Muscle of arm (tissue), 1 donor: ENCODE measurements at regions not wholly inside any gene's neighbourhood (a gene's known extent, or its start where the extent isn't known, plus 50 kb on each side); places are given as distances from the start of the nearest gene placed in this dataset.
A peak's percentile ranks its signal among the peaks of the same experiment; 100 is the strongest.

Experiments used
- DNase-seq: peaks from one replicate; pipeline ENCODE4 v3.0.0-alpha.2; 2013

DNA sequence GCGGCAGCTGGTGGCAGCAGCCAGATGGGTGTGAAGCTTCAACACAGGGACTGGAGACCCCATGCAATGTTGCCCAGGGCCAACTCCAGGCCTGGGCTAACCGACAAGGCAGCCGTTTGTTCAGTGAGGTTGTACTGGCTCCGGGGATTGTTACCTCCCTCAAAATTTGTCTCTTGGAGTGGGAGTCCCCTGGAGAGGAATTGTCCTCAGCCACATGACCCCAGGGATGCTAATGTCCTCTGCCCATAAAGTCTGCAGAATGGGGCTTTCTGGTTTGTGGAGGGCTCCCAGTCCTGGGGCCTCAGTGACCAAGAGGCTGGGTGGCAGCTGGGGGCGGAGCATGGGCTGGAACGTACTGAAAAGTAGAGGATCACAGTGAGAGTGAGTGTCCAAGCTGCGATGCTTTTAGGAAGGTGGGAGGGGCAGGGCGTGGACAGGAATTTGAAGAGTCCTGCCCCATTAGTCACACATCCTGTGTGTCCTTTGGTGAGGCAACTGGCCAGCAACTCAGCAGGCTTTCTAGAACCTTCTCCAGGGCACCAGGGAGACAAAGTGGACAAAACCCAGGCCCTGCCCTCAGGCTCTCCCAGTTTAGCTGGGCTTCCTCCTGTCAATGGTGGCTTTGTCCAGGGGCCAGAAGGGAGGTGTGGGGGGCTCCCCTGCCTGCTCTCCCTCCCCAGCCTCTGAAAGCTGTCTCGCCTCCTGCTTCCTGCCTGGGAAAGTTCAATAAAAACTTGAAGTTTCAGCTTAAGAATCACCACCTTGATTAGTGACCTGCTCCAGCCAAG lies 114.0 kb downstream of the NSG2 start:
- no peak for DNase-seq

DNA sequence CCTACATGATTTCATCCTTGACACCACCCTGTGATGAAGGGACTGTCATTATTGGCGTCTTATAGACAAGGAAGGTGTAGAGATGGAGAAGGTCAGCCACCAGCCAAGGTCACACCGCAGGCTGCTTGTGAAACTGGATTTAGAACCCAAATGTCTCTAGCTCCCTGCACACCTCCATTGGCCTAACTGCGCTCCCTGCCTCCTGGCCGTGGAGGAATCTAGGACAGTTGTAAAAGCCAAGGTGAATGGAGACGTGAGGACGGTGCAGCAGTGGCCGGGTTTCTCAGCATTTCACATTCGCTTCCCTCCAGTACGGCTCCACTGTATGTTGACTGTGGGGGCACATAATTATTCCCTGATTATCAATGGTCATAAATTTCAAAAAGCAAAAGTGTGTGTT lies 119.9 kb downstream of the NSG2 start:
- no peak for DNase-seq

DNA sequence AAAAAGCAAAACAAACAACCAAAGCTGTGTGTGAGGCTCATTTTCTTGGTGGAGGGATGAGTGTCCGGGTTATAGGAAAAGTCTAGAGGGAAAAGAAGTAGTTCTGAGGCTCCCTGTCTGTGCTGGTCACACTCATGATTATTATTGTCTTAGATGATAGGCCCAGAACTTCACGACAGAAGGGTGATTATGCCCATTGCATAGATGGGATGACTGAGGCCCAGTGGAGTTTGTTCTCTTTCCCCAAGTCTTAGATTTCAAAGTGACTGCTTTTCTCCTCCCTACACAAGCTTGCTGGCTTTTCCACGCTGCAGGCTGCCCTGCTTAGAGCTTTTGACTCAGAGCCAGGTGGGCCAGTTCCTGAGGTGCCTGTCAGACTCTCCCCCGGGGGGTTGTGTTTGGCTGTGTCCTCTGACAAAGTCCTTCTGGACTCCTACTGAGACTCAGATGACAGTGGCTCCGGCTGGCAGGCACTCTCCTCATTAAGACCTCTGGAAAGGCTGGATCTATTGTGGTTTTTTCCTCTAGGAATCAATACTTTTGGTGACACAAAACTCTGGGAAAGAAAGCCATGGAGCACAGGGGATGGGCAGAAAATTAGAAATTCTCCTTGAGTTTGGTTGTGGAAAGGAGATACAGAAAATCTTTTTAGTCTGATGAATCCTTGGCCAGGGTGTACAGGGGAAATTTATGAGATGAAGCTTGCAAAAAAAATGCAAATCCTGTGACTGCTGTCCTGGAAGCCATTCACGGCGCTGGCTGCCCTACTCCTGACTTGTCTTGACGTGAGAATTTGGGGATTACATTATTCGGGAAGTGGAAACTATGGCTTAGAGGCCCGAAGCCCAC lies 120.9 kb downstream of the NSG2 start:
- DNase-seq: peak; percentile 66

DNA sequence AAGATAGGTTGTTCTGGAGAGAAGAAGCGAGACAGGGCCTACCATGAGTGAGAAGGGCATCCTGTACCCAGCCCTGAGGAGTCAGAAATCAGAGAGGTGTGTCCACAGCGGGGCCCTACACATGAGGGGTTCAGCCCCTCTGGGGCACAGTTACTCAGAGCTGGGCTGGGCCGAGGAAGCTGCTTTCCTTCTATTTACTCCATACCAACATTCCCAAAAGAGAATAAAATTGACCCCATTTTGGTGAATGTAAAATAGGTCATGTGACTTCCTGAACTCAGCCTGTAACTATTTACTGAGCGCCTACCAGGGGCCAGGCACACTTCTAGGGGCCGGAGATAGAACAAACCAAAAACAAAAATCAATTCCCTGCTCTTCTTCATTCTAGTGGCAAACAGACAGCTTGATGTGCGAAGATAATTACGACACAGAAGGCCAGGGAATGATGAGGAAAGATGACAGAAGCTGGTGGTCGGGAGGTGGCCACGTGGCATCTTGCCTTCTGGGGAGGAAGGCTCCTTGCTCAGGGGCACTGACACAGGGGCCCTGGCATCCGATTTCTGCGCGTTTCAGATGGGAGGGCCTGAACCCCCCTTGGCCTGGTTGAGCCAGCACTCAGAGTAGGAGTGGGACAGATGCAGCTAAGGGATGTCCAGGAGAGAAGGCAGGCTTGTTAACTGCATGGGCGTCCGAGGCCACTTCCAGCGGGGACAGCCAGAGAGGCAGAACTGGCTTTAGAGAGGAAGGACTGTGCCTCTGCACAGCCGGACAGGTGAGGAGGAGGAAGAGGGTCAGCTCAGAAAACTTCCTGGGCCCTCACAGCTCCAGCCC lies 121.8 kb downstream of the NSG2 start:
- no peak for DNase-seq

DNA sequence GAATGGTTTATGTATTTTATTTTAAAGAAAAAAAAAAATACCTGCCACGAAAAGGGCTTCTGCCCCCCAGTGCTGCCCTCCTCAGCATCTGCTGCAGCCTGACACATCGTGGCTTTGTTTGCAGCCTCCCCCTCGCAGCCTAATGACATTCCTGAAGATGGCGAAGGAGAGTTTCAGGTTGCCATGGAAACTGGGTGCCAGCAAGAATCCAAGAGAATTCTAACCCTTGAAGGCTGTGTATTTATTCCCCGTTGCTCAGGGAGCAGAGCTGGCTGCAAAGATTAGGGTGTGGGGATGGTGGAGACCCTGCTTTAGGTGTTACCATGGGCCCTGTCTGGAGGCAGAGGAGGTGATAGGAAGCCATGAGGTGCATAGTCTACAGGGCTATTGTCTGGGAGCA lies 126.6 kb downstream of the NSG2 start:
- no peak for DNase-seq

DNA sequence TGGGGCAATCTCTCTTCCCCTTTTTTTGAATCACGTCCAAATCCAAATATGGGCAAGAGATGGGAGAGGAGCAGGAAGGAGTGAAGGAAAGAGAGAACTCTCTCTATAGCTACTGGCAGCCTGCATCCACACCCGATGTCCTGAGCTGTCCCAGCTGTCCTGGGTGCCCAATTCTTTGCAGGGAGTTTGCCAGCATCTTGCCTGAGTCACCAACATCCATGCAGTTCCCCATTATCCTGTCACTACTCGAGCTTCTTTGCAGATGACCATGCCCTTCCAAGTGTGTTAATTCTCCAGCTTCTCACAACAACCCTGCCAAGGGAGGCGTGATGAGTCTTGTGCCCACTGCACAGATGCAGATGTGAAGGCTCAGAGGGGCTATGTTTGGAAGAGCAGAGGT lies 127.1 kb downstream of the NSG2 start:
- DNase-seq: no peak

DNA sequence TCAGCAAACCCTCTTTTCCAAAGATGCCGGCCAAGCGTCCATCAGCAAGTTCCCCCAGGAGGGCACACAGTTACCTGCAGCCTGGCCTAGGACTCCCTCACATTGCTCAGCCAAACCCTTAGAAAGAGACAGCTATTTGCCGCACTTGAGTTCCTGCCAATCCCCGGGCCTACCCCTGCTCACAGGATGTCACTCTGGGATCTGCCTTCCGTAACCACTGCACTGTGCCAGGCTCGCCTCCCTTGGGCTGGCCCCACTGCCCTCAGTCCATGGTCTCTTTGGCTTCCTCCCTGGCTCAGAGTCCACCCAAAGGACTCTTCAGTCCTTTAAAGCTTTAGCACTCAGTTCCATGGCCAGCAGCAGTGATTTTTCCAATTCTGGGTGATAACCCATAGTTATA lies 128.3 kb downstream of the NSG2 start:
- no peak for DNase-seq

DNA sequence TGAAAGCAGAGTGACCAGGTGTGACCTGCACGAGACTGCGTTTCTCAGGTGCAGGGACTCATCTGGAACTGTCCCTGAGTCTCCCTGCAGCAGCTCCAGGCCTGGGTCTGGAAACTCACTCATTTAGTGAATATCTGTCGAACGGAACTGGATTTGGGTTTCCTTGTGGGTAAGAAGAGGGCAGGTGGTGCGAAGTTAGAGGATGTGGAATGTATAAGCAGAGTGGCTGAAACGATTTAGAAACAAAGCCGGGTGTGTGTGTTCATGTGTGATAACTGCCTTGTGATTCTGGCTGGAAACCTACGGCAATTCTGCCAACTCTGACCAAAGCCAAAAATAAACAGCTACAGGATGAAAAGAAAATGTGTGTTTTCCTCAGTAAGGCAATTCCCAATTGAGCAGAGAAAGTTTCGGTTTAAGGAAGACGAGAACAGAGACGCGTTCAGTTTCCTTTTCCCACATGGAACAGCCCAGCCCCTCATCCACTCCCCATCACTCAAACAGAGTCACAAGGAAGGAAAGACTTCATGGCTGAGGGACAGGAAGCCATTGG lies 130.3 kb downstream of the NSG2 start:
- DNase-seq: peak; percentile 59

DNA sequence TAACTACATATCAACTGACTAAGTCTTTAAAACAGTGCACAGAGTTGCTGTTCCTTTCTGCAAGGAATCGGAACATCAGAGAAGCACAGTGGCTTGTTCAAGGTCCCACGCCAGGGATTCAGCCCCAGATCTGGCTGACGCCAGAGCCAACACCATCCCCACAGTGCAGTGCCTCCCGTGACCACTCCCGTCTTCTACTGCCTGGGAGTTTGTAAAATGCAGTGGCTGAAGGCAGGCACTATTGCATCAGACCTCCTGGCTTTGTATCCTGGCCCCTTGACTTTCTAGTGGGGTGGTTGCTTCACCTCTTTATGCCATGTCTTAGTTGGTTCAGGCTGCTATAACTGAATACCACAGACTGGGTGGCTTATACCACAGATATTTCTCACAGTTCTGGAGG lies 131.0 kb downstream of the NSG2 start:
- DNase-seq: no peak

DNA sequence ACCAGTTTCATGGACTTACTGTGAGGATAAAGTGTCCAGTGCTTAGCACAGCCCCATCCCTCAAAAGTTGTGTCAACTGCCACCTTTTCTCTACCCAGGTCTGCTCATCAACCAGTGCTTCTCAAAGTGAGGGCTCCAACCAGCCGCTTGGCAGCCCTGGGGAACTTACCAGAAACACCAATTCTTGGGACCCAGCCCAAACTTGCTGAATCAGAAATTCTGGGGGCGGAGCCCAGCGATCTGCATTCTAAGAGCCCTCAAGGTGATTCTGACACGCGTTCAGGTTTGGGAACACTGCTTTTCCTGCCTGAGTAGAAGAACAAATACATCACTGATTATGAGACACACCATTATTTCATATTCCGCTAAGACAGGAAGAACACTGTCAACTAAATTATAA lies 132.0 kb downstream of the NSG2 start:
- no peak for DNase-seq

DNA sequence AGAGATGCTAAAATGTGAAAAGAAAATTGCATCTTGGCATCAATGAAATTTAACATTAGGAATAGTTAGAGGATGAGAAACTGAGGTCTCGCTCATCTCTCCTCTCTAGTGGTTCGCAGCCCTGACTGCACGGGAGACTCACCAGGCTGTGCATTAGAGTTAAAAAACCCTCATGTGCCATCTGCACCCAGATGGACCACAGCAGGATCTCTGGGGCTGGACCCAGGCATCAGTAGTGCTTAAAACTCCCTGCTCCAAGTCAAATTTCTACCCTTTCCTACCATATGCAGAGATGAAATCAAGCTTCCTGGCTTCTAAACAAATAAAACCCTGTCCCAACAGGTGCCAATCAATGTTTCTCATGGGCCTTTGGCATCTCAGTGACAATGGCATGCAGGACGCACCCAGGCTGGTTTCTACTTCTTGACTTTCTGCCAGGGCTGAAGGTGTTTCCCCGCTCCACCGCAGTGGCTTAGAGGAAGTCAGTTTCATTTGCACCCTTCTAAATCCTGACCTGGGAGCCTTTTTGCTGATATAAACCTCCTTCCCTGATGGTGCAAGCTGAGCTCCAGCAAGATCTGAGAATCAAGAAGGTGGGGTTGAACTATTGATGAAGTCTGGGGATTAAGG lies 132.6 kb downstream of the NSG2 start:
- DNase-seq: no peak

DNA sequence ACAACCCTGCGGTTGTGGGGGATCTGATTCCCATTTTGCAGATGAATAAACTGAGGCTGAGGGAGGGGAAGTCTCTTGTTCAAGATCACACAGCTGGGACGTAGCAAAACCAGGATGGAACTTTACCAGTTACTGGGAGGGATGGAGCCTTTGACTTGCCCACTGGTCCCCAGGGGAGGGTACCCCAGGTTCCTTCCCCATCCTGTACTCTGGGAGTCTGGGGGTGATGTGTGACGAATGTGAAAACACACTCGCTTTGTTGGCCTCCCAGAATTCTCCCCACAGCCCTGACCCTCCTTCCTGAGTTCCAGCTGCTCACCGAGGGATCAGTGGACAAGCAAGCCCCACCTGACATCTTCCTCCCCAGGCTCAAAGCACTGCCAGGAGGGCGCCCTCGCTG lies 135.1 kb downstream of the NSG2 start:
- no peak for DNase-seq

DNA sequence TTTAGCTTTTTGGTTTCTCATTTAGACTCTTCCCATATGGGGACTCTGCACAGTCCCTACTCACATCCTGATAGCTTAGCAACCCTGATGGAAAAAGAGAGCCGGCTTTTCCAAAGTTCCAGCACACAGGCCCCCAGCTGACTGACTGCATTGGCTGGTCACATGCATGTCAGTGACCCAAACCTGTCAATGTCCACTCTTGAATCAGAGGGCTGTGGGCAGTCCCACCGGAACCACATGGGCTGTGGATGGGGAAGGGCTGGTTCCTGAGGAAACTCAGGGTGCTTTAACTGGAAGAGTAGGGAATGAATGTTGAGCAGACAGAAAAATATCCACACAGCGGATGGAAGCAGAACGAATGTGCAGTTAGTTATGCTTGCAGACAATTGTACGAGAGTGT lies 136.6 kb downstream of the NSG2 start:
- no peak for DNase-seq

DNA sequence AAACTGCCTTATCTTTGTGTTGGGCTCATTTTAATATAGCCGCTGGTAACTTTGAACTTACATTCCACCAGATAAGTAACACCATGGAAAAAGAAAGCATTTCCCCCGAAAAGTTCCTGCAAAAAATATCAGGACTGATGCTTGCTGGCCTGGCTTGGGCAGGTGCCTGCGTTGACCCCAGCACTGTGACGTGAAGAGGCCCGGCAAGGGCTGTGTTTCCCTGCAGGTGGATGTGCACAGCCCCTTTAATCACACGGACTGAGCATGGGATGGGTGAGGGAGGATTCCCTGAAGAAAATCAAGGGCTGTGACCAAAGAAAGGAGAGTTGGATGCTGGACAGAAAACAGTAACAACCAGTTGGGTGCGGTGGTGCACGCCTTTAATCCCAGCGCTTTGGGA lies 138.2 kb downstream of the NSG2 start:
- no peak for DNase-seq

DNA sequence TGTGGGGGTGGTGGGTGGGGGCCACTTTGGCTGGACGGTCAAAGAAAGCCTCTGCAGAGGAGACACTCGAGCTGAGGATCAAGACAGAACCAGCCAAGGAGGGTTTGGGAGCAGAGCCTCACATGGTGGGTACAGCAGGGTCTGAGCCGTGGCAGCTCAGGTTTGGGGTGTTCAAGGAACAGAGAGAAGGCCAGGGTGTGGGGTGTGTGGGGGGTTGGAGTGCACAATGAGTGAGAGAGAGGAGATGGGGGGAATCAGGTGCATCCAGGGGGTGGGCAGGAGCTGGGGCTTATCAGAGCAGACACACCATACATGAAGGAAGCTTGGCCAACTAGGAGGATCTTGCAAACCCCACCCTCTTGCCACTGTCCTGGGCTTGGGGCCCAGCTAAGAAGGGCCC lies 140.0 kb downstream of the NSG2 start:
- DNase-seq: no peak

DNA sequence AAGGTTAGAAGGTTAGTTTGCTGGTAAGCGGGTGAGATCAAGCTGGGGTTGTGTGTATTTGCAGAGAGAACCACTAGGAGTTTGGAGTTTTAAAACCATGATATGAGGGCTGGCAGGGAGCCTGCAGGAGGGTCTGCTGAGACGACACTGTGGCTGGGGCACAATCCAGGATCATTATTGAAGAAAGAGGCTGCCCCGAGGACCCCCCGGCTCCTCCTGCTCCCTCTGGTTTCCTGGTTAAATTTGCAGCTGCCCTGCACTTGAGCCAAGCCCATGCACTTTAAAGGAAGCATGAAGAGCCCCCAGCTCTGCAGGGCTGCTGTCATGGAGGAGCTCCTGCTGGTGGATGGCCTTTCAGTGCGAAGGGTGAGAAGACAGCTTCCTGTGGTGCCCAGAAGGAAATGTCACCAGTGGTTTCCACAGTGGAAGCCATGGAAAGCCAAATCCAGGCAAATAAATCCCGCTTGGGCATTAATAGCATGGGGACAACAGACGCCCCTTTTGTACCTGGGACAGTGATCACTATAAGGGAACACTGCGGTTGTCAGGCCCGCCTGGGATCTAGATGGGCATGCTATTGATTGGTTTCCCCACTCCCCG lies 140.7 kb downstream of the NSG2 start:
- DNase-seq: no peak

DNA sequence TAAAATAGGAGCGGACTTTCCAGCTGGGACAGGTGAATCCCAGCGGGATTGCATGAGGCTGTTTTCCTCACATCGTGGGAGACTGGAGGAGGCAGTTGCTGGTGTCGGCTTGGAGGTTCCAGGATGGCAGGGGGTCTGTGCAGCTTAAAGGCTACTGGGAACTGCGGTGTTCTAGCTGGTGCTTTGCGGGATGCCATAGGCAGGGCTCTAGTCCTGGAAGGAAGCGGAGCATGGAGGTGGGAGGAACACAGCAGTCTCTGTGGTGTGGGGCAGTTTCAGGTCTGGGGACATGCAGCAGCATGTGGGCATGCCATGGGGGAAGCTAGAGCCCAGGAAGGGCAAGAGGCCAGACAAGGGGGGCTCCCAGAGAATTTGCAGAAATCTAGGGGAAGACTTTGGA lies 141.5 kb downstream of the NSG2 start:
- no peak for DNase-seq

DNA sequence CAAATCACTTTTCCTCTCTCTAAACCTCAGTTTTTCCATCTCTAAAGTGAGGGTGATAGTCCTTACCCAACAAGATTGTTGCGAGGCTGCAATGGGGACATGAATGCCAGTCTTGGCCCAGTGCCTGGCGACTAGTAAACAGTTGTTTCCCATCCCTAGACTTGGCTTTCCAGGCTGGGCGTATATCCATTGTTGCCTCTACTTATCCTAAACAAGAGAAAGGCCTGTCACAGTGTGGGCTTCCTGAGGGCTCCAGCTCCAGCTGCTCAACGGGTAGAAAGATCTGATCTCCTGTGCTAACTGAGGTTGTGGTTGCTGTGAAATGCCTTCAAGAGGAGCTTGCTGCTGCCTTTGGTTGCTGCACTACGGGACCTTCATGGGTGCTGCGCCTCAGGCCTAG lies 142.0 kb downstream of the NSG2 start:
- no peak for DNase-seq

DNA sequence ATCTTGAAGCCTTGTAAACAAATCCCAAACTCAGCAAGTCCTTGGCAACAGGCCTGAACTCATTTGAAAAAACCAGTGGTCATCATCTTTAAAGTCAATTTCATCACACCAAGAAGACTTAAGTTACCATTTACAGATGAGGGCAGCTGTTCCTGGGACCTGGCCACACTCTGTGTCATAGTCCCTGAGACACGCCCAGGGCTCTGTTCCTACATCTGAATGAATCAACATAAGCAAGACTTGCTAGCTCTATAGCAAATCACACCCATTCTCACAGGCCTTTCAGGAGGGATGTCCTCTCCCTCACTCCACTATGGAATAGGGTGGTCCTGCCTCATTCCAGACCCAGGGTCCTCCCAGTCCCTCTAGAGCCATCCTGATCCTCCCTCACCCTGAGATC lies 142.8 kb downstream of the NSG2 start:
- DNase-seq: no peak

DNA sequence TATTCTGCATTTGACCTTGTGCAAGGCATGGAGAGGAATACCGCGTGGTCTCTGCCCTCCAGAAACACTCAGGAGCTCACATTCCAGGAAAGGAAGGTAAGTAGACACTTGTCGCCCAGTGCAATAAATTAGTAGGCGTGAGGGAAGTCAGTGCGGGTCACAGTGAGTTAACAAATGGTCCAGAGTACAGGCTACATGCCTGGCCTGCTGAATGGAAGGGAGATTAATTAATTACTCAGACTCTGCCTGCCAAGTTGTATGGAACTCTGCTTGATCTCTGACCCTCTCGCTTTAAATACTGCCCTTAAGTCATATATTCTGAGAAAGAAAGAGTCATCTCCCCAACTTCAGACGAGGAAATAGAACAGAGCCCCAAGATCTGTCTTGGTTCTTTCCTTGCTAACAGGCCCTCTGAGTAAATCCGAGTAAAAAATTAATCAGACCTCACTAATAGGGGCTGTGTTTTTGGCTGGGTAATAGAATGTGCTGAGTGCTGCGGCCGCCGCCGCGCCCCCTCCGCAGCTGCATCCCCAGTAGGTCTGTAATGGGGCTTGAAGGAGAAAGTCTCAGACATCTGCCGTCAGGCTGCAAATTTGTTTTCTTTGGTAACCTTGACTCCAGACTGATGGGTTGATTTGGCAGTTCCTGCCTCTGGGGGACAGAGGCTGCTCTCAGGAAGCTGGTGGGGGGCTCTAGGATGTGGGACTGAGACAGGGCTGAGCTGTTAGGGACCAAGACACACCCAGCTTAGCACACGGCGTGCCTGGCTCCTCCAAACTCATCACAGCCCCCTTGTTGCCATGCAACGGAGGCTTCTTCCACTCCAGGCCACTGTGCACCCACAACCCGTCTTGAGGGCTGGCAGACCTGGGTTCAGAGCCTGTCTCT lies 144.4 kb downstream of the NSG2 start:
- DNase-seq: peak; percentile 57
